ENCODE measurements at regions not wholly inside any gene's neighbourhood (a gene's known extent, or its start where the extent isn't known, plus 50 kb on each side); places are given as distances from the start of the nearest gene placed in this dataset.

DNA sequence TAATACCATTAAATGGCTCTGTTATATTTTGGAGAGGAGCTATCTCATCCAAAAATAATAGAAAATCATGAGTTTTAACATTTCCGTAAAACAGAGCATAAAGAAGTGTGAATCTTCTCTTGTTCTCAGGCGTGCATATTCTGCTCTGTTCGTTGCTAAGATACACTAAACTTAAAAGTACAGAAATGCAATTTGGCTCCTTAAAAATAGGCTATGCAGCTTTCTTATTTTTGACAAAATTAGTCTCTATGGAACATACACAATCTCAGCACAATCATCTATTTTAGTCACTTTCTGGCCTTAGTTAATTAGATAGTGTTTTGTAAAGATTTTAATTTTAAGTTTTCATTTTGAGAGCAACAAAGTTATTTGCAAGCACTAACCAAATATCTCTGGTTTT, 79.0 kb upstream of the USP25 start:
- no peak for ATAC-seq
- in situ Hi-C loops (cut with HindIII; ENCODE audit: low pct_unique_long_range_greater_than_20kb, low sequenced_read_pairs): no loop called here
- CTCF ChIA-PET: no interaction called here

DNA sequence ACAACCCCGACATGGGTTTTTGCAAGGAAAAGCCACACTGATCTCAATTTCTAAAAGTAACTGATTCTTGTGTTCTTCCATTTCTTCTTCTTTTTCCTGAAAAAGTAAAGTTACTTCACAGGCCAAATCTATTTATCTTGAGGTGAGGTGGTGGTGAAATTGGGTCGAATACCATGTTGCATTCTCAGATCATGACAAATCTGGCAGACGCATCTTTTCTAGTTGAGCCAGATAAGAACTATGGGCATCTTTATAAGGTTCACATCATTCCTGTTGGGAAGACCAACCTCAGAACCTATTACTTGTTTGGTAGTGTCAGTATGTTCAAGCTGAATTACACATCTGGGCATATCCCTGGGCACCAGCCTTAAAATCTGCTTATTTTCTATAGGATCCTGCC, 78.6 kb upstream of the USP25 start:
- ChIA-PET POLR2A (no interaction called here), CTCF (no interaction called here)
- Histone ChIP-seq H3K36me3 (ENCODE audit: control insufficient read depth, insufficient read depth, low read length) (no peaks in the 10 kb centered on the region), H3K4me3 (ENCODE audit: low read depth in 2 of 2, low read length in 2 of 2) (no peak overlapping the region), H3K27me3 (ENCODE audit: control insufficient read depth, insufficient read depth, low read length) (no peaks in the 10 kb centered on the region; the same call in 1 of the 2 replicates), H3K9me3 (ENCODE audit: control insufficient read depth, insufficient read depth, low read depth, low read length) (no peaks in the 10 kb centered on the region), H3K27ac (ENCODE audit: low read length) (no peak overlapping the region), H3K4me1 (ENCODE audit: control insufficient read depth, insufficient read depth, low read length) (no peaks in the 10 kb centered on the region)
- DNase-seq (ENCODE audit: low read depth, low spot score): no peak
- BruUV-seq (replicated peaks): no TSS peak
- no peak for TF ChIP-seq TCF7L2 (IDR thresholded peaks at IDR 0.05; ENCODE audit: low read depth, low read length)
- ATAC-seq: no peak
- in situ Hi-C loops (cut with HindIII; ENCODE audit: low pct_unique_long_range_greater_than_20kb, low sequenced_read_pairs) (no loop called here), intact Hi-C loops (cut with micrococcal nuclease; ENCODE audit: unreplicated experiment) (no loop called here)

More for the DNA sequence above, 79.0 kb upstream of the USP25 start:
- no peak for TF ChIP-seq SIN3A (IDR thresholded peaks at IDR 0.05; ENCODE audit: borderline replicate concordance, insufficient read depth, low read depth, low read length)
- TF ChIP-seq, protein P1, sequence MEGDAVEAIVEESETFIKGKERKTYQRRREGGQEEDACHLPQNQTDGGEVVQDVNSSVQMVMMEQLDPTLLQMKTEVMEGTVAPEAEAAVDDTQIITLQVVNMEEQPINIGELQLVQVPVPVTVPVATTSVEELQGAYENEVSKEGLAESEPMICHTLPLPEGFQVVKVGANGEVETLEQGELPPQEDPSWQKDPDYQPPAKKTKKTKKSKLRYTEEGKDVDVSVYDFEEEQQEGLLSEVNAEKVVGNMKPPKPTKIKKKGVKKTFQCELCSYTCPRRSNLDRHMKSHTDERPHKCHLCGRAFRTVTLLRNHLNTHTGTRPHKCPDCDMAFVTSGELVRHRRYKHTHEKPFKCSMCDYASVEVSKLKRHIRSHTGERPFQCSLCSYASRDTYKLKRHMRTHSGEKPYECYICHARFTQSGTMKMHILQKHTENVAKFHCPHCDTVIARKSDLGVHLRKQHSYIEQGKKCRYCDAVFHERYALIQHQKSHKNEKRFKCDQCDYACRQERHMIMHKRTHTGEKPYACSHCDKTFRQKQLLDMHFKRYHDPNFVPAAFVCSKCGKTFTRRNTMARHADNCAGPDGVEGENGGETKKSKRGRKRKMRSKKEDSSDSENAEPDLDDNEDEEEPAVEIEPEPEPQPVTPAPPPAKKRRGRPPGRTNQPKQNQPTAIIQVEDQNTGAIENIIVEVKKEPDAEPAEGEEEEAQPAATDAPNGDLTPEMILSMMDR (IDR thresholded peaks at IDR 0.05): no peak
- TF ChIP-seq POLR2AphosphoS5 (IDR thresholded peaks at IDR 0.05; ENCODE audit: low read depth, low read length): no peak
- TF ChIP-seq, protein P2, sequence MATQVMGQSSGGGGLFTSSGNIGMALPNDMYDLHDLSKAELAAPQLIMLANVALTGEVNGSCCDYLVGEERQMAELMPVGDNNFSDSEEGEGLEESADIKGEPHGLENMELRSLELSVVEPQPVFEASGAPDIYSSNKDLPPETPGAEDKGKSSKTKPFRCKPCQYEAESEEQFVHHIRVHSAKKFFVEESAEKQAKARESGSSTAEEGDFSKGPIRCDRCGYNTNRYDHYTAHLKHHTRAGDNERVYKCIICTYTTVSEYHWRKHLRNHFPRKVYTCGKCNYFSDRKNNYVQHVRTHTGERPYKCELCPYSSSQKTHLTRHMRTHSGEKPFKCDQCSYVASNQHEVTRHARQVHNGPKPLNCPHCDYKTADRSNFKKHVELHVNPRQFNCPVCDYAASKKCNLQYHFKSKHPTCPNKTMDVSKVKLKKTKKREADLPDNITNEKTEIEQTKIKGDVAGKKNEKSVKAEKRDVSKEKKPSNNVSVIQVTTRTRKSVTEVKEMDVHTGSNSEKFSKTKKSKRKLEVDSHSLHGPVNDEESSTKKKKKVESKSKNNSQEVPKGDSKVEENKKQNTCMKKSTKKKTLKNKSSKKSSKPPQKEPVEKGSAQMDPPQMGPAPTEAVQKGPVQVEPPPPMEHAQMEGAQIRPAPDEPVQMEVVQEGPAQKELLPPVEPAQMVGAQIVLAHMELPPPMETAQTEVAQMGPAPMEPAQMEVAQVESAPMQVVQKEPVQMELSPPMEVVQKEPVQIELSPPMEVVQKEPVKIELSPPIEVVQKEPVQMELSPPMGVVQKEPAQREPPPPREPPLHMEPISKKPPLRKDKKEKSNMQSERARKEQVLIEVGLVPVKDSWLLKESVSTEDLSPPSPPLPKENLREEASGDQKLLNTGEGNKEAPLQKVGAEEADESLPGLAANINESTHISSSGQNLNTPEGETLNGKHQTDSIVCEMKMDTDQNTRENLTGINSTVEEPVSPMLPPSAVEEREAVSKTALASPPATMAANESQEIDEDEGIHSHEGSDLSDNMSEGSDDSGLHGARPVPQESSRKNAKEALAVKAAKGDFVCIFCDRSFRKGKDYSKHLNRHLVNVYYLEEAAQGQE (IDR thresholded peaks at IDR 0.05; ENCODE audit: insufficient read depth in 1 of 2, low read depth in 2 of 2, low read length in 1 of 2): no peak
- TF ChIP-seq TCF7L2 (IDR thresholded peaks at IDR 0.05; ENCODE audit: low read depth, low read length): no peak
- intact Hi-C loops (cut with micrococcal nuclease; ENCODE audit: unreplicated experiment): no loop called here
- no peaks in the 10 kb centered on the region for H3K36me3 ChIP-seq (ENCODE audit: control insufficient read depth, insufficient read depth, low read length)
- no peaks in the 10 kb centered on the region; the same call in 1 of the 2 replicates for H3K27me3 ChIP-seq (ENCODE audit: control insufficient read depth, insufficient read depth, low read length)
- no TSS peak for BruUV-seq (replicated peaks)
- DNase-seq (ENCODE audit: low read depth, low spot score): no peak
- H3K4me3 ChIP-seq (ENCODE audit: low read depth in 2 of 2, low read length in 2 of 2): no peak overlapping the region
- H3K27ac ChIP-seq (ENCODE audit: low read length): no peak overlapping the region
- H3K9me3 ChIP-seq (ENCODE audit: control insufficient read depth, insufficient read depth, low read depth, low read length): no peaks in the 10 kb centered on the region
- POLR2A ChIA-PET: no interaction called here
- H3K4me1 ChIP-seq (ENCODE audit: control insufficient read depth, insufficient read depth, low read length): no peaks in the 10 kb centered on the region

DNA sequence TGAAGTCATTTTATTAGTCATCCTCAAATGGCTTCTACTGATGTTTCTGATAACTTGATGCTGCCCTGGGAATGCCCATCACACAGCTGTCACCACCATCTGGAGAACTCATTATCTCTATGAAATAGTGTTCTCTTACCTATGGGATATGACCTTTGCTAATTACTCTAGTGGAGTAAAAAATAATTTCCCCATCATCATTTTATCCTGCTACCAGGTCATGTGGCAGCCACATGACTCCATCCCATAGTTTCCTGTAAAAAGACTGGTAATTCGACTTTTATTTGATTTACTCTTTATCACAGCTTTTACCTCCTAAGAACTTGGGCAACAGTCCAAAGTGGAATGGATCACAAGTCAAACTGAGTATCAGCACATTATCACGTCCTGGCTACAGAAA, 76.1 kb upstream of the USP25 start:
- intact Hi-C loops (cut with micrococcal nuclease; ENCODE audit: unreplicated experiment) (no loop called here), in situ Hi-C loops (cut with HindIII; ENCODE audit: low pct_unique_long_range_greater_than_20kb, low sequenced_read_pairs) (no loop called here)
- no peaks in the 10 kb centered on the region for H3K36me3 ChIP-seq (ENCODE audit: control insufficient read depth, insufficient read depth, low read length)
- ChIA-PET CTCF (no interaction called here), POLR2A (no interaction called here)
- TF ChIP-seq, protein P1 (IDR thresholded peaks at IDR 0.05): no peak
- TF ChIP-seq TCF7L2 (IDR thresholded peaks at IDR 0.05; ENCODE audit: low read depth, low read length) (no peak), POLR2AphosphoS5 (IDR thresholded peaks at IDR 0.05; ENCODE audit: low read depth, low read length) (no peak), SIN3A (IDR thresholded peaks at IDR 0.05; ENCODE audit: borderline replicate concordance, insufficient read depth, low read depth, low read length) (no peak)
- TF ChIP-seq, protein P2 (IDR thresholded peaks at IDR 0.05; ENCODE audit: insufficient read depth in 1 of 2, low read depth in 2 of 2, low read length in 1 of 2): no peak
- BruUV-seq (replicated peaks): no TSS peak
- H3K27ac ChIP-seq (ENCODE audit: low read length): no peak overlapping the region
- ATAC-seq (no peak), DNase-seq (ENCODE audit: low read depth, low spot score) (no peak)
- no peak overlapping the region for H3K4me3 ChIP-seq (ENCODE audit: low read depth in 2 of 2, low read length in 2 of 2)
- H3K27me3 ChIP-seq (ENCODE audit: control insufficient read depth, insufficient read depth, low read length): no peaks in the 10 kb centered on the region; the same call in 1 of the 2 replicates
- no peaks in the 10 kb centered on the region for H3K9me3 ChIP-seq (ENCODE audit: control insufficient read depth, insufficient read depth, low read depth, low read length)
- H3K4me1 ChIP-seq (ENCODE audit: control insufficient read depth, insufficient read depth, low read length): no peaks in the 10 kb centered on the region

Data from Panc1 (cell line).